GM23248 (cell line): ENCODE measurements at regions not wholly inside any gene's neighbourhood (a gene's known extent, or its start where the extent isn't known, plus 50 kb on each side); places are given as distances from the start of the nearest gene placed in this dataset.
A peak's percentile ranks its signal among the peaks of the same experiment; 100 is the strongest.

Experiments
- DNase-seq: peaks from one replicate; pipeline ENCODE4 v3.0.0-alpha.2; 2015
- H2AFZ ChIP-seq: fragments of 200-600 bp; sonication (generic); 2 replicates; pipeline ENCODE4 v1.6.1; 2016; ENCODE audit warnings: antibody characterized with exemption
- H3F3A ChIP-seq: fragments of 200-600 bp; sonication (generic); 2 replicates; pipeline ENCODE4 v1.6.1; 2016; ENCODE audit warnings: mild to moderate bottlenecking, antibody characterized with exemption, mixed run types; ENCODE audit not compliant: insufficient read depth
- H3K27ac ChIP-seq: fragments of 200-600 bp; sonication (generic); 2 replicates; pipeline ENCODE4 v1.5.1; 2016; ENCODE audit warnings: mild to moderate bottlenecking
- H3K27me3 ChIP-seq: fragments of 200-600 bp; sonication (generic); replicated peaks from 2 replicates; pipeline ENCODE4 v1.6.1; 2016; ENCODE audit warnings: mild to moderate bottlenecking; ENCODE audit not compliant: insufficient read depth
- H3K36me3 ChIP-seq: fragments of 200-600 bp; sonication (generic); 2 replicates; pipeline ENCODE4 v1.6.1; 2016; ENCODE audit warnings: low read depth, mild to moderate bottlenecking
- H3K4me1 ChIP-seq: fragments of 200-600 bp; sonication (generic); 2 replicates; pipeline ENCODE4 v1.6.1; 2016; ENCODE audit warnings: mild to moderate bottlenecking; ENCODE audit not compliant: insufficient read depth
- H3K4me2 ChIP-seq: fragments of 200-600 bp; sonication (generic); one replicate; pipeline ENCODE4 v1.6.1; 2016; ENCODE audit warnings: mild to moderate bottlenecking; ENCODE audit not compliant: unreplicated experiment
- H3K4me3 ChIP-seq: fragments of 200-600 bp; sonication (generic); 2 replicates; pipeline ENCODE4 v1.5.1; 2016; ENCODE audit warnings: mild to moderate bottlenecking
- H3K79me2 ChIP-seq: fragments of 200-600 bp; sonication (generic); 2 replicates; pipeline ENCODE4 v1.6.1; 2016; ENCODE audit warnings: mild to moderate bottlenecking; ENCODE audit not compliant: insufficient read depth
- H3K9ac ChIP-seq: fragments of 200-600 bp; sonication (generic); 2 replicates; pipeline ENCODE4 v1.6.1; 2016; ENCODE audit warnings: mild to moderate bottlenecking
- H3K9me2 ChIP-seq: fragments of 200-600 bp; sonication (generic); 2 replicates; pipeline ENCODE4 v1.6.1; 2016; ENCODE audit warnings: mixed run types, mild to moderate bottlenecking, moderate library complexity; ENCODE audit not compliant: insufficient read depth
- H3K9me3 ChIP-seq: fragments of 200-600 bp; sonication (generic); one replicate; pipeline ENCODE4 v1.6.1; 2017; ENCODE audit warnings: low read depth
- H4K20me1 ChIP-seq: fragments of 200-600 bp; sonication (generic); 2 replicates; pipeline ENCODE4 v1.6.0; 2016; ENCODE audit not compliant: insufficient read depth
- EZH2 ChIP-seq: fragments of 200-600 bp; sonication (generic); IDR thresholded peaks from 2 replicates; pipeline ENCODE4 v1.6.1; 2018; ENCODE audit warnings: antibody characterized with exemption, mild to moderate bottlenecking; ENCODE audit not compliant: insufficient read depth, poor library complexity, severe bottlenecking
- EZH2phosphoT487 ChIP-seq: fragments of 200-600 bp; sonication (generic); IDR thresholded peaks from 2 replicates; pipeline ENCODE4 v1.6.1; 2018; ENCODE audit warnings: antibody characterized with exemption, moderate library complexity, mild to moderate bottlenecking, low read depth; ENCODE audit not compliant: insufficient read depth
- WGBS, 2 experiments: methylation state at CpG; one replicate each; pipeline ENCODE4 v1.1.6; 2015 to 2017; ENCODE audit warnings: low lambda C conversion rate in 2 of 2, low coverage in 1 of 2; ENCODE audit errors: missing lambda C conversion rate in 2 of 2; 5-methylcytosine and 5-hydroxymethylcytosine counted together
- in situ Hi-C: fragments of 300-500 bp; cut with MboI; formaldehyde crosslinking; loops from 2 replicates; pipeline ENCODE4 v1.15.0; 2020

- no peak for TF ChIP-seq EZH2phosphoT487
- TF ChIP-seq EZH2, result no peak
- H3K79me2 ChIP-seq, result no peaks in the 10 kb centered on the region
- no peaks in the 10 kb centered on the region for H3K36me3 ChIP-seq
- DNase-seq, result no peak
- in situ Hi-C loops, result loop anchor here (25.0 kb wide), 1 partner anchor 1717 kb away; no protein-coding TSS in a partner anchor
- no peak overlapping the region for H3K27ac ChIP-seq
- no peak overlapping the region for H2AFZ ChIP-seq
- H3K4me3 ChIP-seq, result no peak overlapping the region
- H3K9me3 ChIP-seq, result no peaks in the 10 kb centered on the region
- no peaks in the 10 kb centered on the region for H3K9me2 ChIP-seq
- no peaks in the 10 kb centered on the region; the same call in 1 of the 2 replicates for H3K27me3 ChIP-seq
- no peaks in the 10 kb centered on the region for H4K20me1 ChIP-seq
- no peaks in the 10 kb centered on the region for H3F3A ChIP-seq
- no peak overlapping the region for H3K9ac ChIP-seq
- H3K4me2 ChIP-seq, result no peak overlapping the region
- no peaks in the 10 kb centered on the region for H3K4me1 ChIP-seq
Measured at GRCh38 chr16:55253987-55254386, 70.0 kb upstream of the IRX6 start.

GRCh38 chr16:55255733-55256282 is 68.2 kb upstream of the IRX6 start:
- no peaks in the 10 kb centered on the region for H4K20me1 ChIP-seq
- in situ Hi-C loops, result loop anchor here (25.0 kb wide), 1 partner anchor 1719 kb away; no protein-coding TSS in a partner anchor
- no peaks in the 10 kb centered on the region for H3F3A ChIP-seq
- H3K9me3 ChIP-seq, result no peaks in the 10 kb centered on the region
- no peak for DNase-seq
- H3K9ac ChIP-seq, result no peak overlapping the region
- no peak overlapping the region for H3K4me2 ChIP-seq
- no peaks in the 10 kb centered on the region for H3K79me2 ChIP-seq
- H3K9me2 ChIP-seq, result no peaks in the 10 kb centered on the region
- no peak overlapping the region for H3K4me3 ChIP-seq
- H3K27ac ChIP-seq, result no peak overlapping the region
- no peak overlapping the region for H2AFZ ChIP-seq
- no peaks in the 10 kb centered on the region for H3K36me3 ChIP-seq
- H3K27me3 ChIP-seq, result no peaks in the 10 kb centered on the region; the same call in 1 of the 2 replicates
- 62% methylated on average over 9 of the region's 9 CpGs for WGBS, 2 experiments
- TF ChIP-seq EZH2phosphoT487, result no peak
- H3K4me1 ChIP-seq, result no peaks in the 10 kb centered on the region

GRCh38 chr16:55256412-55257016 is 67.5 kb upstream of the IRX6 start:
- DNase-seq, result no peak
- no peaks in the 10 kb centered on the region for H4K20me1 ChIP-seq
- no peak for TF ChIP-seq EZH2
- no peak for TF ChIP-seq EZH2phosphoT487

GRCh38 chr16:55257966-55258613 is 65.9 kb upstream of the IRX6 start:
- H3K79me2 ChIP-seq, result no peaks in the 10 kb centered on the region
- peak overlapping the region; percentile 34; the same call in 1 of the 2 replicates for H3K4me3 ChIP-seq
- no peaks in the 10 kb centered on the region for H3K9me3 ChIP-seq
- no peak overlapping the region for H3K27ac ChIP-seq
- peak; percentile 80 for DNase-seq
- H3K36me3 ChIP-seq, result no peaks in the 10 kb centered on the region
- in situ Hi-C loops, result loop anchor here (25.0 kb wide), 1 partner anchor 1721 kb away; no protein-coding TSS in a partner anchor
- 10 to 13% methylated on average over 9 of the region's 9 CpGs for WGBS, 2 experiments
- H3K9ac ChIP-seq, result no peak overlapping the region
- peak overlapping the region; percentile 51 for H3K4me2 ChIP-seq
- H3K4me1 ChIP-seq, result no peaks in the 10 kb centered on the region
- no peaks in the 10 kb centered on the region for H4K20me1 ChIP-seq
- H3F3A ChIP-seq, result no peaks in the 10 kb centered on the region
- TF ChIP-seq EZH2 (no peak), EZH2phosphoT487 (no peak)
- no peaks in the 10 kb centered on the region for H3K9me2 ChIP-seq
- H3K27me3 ChIP-seq, result no peaks in the 10 kb centered on the region; the same call in 1 of the 2 replicates
- H2AFZ ChIP-seq, result peak overlapping the region; percentile 65

More at GRCh38 chr16:55256412-55257016, 67.5 kb upstream of the IRX6 start:
- H3K4me3 ChIP-seq, result no peak overlapping the region
- no peaks in the 10 kb centered on the region for H3K36me3 ChIP-seq
- no peak overlapping the region for H3K27ac ChIP-seq
- WGBS, 2 experiments, result 83 to 88% methylated on average over 20 of the region's 20 CpGs
- H3K4me2 ChIP-seq, result no peak overlapping the region
- in situ Hi-C loops, result loop anchor here (25.0 kb wide), 1 partner anchor 1719 kb away; no protein-coding TSS in a partner anchor
- H3K9ac ChIP-seq, result no peak overlapping the region
- H3K9me2 ChIP-seq, result no peaks in the 10 kb centered on the region
- H3K4me1 ChIP-seq, result no peaks in the 10 kb centered on the region
- no peak overlapping the region for H2AFZ ChIP-seq
- no peaks in the 10 kb centered on the region for H3F3A ChIP-seq
- H3K27me3 ChIP-seq, result no peaks in the 10 kb centered on the region; the same call in 1 of the 2 replicates
- no peaks in the 10 kb centered on the region for H3K9me3 ChIP-seq
- no peaks in the 10 kb centered on the region for H3K79me2 ChIP-seq
